Stimulated activated naive CD8-positive, alpha-beta T cell treated with anti-CD3 and anti-CD28 coated beads, Interleukin-15, Interleukin-2, amounts not matched to agents 100 ng/mL and 50 ng/mL, for 24 hours (primary cell): ENCODE measurements at regions not wholly inside any gene's neighbourhood (a gene's known extent, or its start where the extent isn't known, plus 50 kb on each side); places are given as distances from the start of the nearest gene placed in this dataset.
"Not testable (repeated sequence)": the region's sequence is repeated elsewhere in the genome, so short reads cannot be mapped to it uniquely, and the experiment has no call there.

Source experiments
- H3K27ac Mint-ChIP-seq: one replicate; pipeline ENCODE4 v1.8.0; 2021; ENCODE audit warnings: mild to moderate bottlenecking, mixed read lengths
- H3K27me3 Mint-ChIP-seq: one replicate; pipeline ENCODE4 v1.8.0; 2021; ENCODE audit warnings: mixed read lengths
- H3K36me3 Mint-ChIP-seq: one replicate; pipeline ENCODE4 v1.8.0; 2021; ENCODE audit warnings: low read depth, mixed read lengths
- H3K4me1 Mint-ChIP-seq: one replicate; pipeline ENCODE4 v1.8.0; 2021; ENCODE audit warnings: low read depth, mixed read lengths
- H3K4me3 Mint-ChIP-seq: one replicate; pipeline ENCODE4 v1.8.0; 2021; ENCODE audit warnings: mild to moderate bottlenecking, mixed read lengths
- H3K9me3 Mint-ChIP-seq: one replicate; pipeline ENCODE4 v1.8.0; 2021; ENCODE audit warnings: mixed read lengths

- H3K9me3 Mint-ChIP-seq, H3K27me3 Mint-ChIP-seq, H3K27ac Mint-ChIP-seq, H3K4me3 Mint-ChIP-seq: not testable (repeated sequence)
- H3K4me1 Mint-ChIP-seq = peaks cover 33% of the 10 kb centered on the region
- peaks cover 13% of the 10 kb centered on the region for H3K36me3 Mint-ChIP-seq
These were observed 51.5 kb downstream of the VPREB1 start for GRCh38 chr22:22296047-22296446.

GRCh38 chr22:22297159-22297793 lies 52.7 kb downstream of the VPREB1 start:
- H3K36me3 Mint-ChIP-seq = peaks cover 15% of the 10 kb centered on the region
- peak overlapping the region; percentile 72 for H3K27ac Mint-ChIP-seq
- peaks cover 40% of the 10 kb centered on the region for H3K4me1 Mint-ChIP-seq
- H3K9me3 Mint-ChIP-seq, H3K27me3 Mint-ChIP-seq: not testable (repeated sequence)
- H3K4me3 Mint-ChIP-seq = peak overlapping the region; percentile 86

DNA sequence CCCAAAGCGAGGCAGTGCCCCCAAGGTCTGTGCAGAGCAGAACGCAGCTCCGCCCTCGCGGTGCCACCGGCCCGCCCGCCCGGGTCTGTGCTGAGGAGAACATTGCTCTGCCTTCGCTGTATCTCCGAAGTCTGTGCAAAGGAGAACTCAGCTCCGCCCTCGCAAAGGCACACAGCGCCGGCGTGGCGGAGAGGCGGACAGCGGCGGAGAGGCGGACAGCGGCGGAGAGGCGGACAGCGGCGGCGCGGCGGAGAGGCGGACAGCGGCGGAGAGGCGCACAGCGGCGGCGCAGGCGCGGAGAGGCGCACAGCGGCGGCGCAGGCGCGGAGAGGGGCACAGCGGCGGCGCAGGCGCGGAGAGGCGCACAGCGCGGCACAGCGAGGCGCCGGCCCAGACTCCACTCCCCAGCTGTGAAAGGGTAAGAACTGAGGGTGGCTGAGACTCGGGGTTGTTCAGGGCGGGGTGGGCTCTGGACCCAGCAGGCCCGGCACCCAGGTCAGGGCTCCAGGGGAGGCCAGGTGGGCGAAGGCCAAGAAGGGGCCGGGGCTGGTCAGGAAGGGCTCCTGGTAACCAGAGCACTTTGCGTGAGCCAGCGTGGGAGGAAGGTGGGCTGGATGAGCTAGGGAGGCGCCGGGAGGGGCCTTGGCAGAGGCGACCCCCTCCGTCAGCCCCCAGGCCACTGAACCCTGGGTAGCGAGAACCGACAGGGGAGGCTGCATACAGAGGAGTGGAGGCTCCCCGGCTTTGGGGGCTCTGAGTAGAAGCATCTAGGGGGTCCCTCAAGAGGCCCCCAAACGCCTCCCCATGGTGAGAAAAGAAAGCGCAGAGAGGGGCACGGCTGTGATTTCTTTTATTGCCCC lies 53.4 kb downstream of the VPREB1 start:
- Mint-ChIP-seq H3K4me3 (peak overlapping the region; percentile 86), H3K36me3 (peaks cover 15% of the 10 kb centered on the region)
- not testable (repeated sequence) for H3K27me3 Mint-ChIP-seq

GRCh38 chr22:22298654-22299009 lies 54.0 kb downstream of the VPREB1 start:
- peak overlapping the region; percentile 86 for H3K4me3 Mint-ChIP-seq
- H3K9me3 Mint-ChIP-seq, H3K27me3 Mint-ChIP-seq: not testable (repeated sequence)
- peaks cover 39% of the 10 kb centered on the region for H3K4me1 Mint-ChIP-seq
- H3K27ac Mint-ChIP-seq = peak overlapping the region; percentile 11
- peaks cover 12% of the 10 kb centered on the region for H3K36me3 Mint-ChIP-seq

More for the DNA sequence above, 53.4 kb downstream of the VPREB1 start:
- H3K9me3 Mint-ChIP-seq = not testable (repeated sequence)
- H3K4me1 Mint-ChIP-seq = peaks cover 42% of the 10 kb centered on the region
- H3K27ac Mint-ChIP-seq = peak overlapping the region; percentile 72

GRCh38 chr22:22300511-22300910 lies 55.9 kb downstream of the VPREB1 start:
- H3K4me3 Mint-ChIP-seq = peak overlapping the region; percentile 8
- peaks cover 28% of the 10 kb centered on the region for H3K36me3 Mint-ChIP-seq
- peaks cover 39% of the 10 kb centered on the region for H3K4me1 Mint-ChIP-seq
- H3K27me3 Mint-ChIP-seq, H3K27ac Mint-ChIP-seq, H3K9me3 Mint-ChIP-seq: not testable (repeated sequence)

GRCh38 chr22:22300946-22301345 lies 56.4 kb downstream of the VPREB1 start:
- H3K9me3 Mint-ChIP-seq, H3K27ac Mint-ChIP-seq, H3K27me3 Mint-ChIP-seq: not testable (repeated sequence)
- Mint-ChIP-seq H3K36me3 (peaks cover 33% of the 10 kb centered on the region), H3K4me1 (peaks cover 36% of the 10 kb centered on the region), H3K4me3 (peak overlapping the region; percentile 8)

DNA sequence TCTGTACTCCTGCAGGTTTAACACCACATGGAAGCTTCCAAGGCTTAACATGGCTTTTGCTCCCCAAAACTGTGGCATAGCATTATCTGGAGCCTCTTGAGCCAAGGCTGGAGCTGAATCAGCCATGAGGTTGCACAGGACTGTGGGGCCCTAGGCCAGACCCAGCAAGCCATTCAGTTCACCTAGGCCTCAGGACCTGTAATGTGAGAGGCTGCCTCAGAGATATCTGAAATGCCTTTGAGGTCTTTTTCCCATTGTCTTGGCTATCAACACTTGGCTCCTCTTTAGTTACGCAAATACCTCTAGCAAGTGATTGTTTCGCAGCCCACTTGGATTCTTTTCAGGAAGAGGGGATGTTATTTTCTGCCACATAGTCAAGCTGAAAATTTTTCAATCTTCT lies 72.0 kb downstream of the VPREB1 start:
- H3K9me3 Mint-ChIP-seq = no peaks in the 10 kb centered on the region
- peaks cover 62% of the 10 kb centered on the region for H3K36me3 Mint-ChIP-seq
- no peak overlapping the region for H3K4me3 Mint-ChIP-seq
- no peak overlapping the region for H3K27ac Mint-ChIP-seq
- no peaks in the 10 kb centered on the region for H3K4me1 Mint-ChIP-seq
- H3K27me3 Mint-ChIP-seq = no peaks in the 10 kb centered on the region

GRCh38 chr22:22318723-22319465 lies 74.3 kb downstream of the VPREB1 start:
- Mint-ChIP-seq H3K27me3 (no peaks in the 10 kb centered on the region), H3K9me3 (no peaks in the 10 kb centered on the region), H3K27ac (no peak overlapping the region), H3K36me3 (peaks cover 52% of the 10 kb centered on the region), H3K4me1 (no peaks in the 10 kb centered on the region), H3K4me3 (no peak overlapping the region)

- H3K4me1 Mint-ChIP-seq, H3K9me3 Mint-ChIP-seq, H3K27ac Mint-ChIP-seq, H3K4me3 Mint-ChIP-seq, H3K27me3 Mint-ChIP-seq: not testable (repeated sequence)
- peaks cover 25% of the 10 kb centered on the region for H3K36me3 Mint-ChIP-seq
These were observed 77.4 kb downstream of the VPREB1 start for GRCh38 chr22:22321743-22322611.

DNA sequence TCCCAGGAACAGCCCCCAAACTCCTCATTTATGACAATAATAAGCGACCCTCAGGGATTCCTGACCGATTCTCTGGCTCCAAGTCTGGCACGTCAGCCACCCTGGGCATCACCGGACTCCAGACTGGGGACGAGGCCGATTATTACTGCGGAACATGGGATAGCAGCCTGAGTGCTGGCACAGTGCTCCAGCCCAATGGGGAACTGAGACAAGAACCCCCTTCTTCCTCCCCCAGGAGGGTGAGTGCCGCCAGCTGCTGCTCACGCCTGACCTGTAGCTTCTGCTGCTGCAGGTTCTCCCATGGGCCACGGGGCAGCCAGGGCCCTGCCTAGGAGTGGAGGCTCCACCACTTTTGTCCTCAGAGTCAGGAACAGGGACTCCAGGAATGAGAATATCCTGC lies 78.2 kb downstream of the VPREB1 start:
- no peaks in the 10 kb centered on the region for H3K4me1 Mint-ChIP-seq
- H3K36me3 Mint-ChIP-seq = peaks cover 17% of the 10 kb centered on the region
- H3K27me3 Mint-ChIP-seq = no peaks in the 10 kb centered on the region
- H3K27ac Mint-ChIP-seq = no peak overlapping the region
- H3K9me3 Mint-ChIP-seq = no peaks in the 10 kb centered on the region
- no peak overlapping the region for H3K4me3 Mint-ChIP-seq

- Mint-ChIP-seq H3K4me1 (no peaks in the 10 kb centered on the region), H3K9me3 (no peaks in the 10 kb centered on the region), H3K27me3 (peaks cover 10% of the 10 kb centered on the region), H3K4me3 (no peak overlapping the region), H3K36me3 (no peaks in the 10 kb centered on the region), H3K27ac (no peak overlapping the region)
These were observed 83.1 kb downstream of the VPREB1 start for GRCh38 chr22:22327723-22328122.

- Mint-ChIP-seq H3K27ac (no peak overlapping the region), H3K9me3 (no peaks in the 10 kb centered on the region), H3K4me3 (no peak overlapping the region), H3K4me1 (no peaks in the 10 kb centered on the region), H3K27me3 (peaks cover 31% of the 10 kb centered on the region), H3K36me3 (no peaks in the 10 kb centered on the region)
These were observed 85.2 kb downstream of the VPREB1 start for GRCh38 chr22:22329792-22330191.

DNA sequence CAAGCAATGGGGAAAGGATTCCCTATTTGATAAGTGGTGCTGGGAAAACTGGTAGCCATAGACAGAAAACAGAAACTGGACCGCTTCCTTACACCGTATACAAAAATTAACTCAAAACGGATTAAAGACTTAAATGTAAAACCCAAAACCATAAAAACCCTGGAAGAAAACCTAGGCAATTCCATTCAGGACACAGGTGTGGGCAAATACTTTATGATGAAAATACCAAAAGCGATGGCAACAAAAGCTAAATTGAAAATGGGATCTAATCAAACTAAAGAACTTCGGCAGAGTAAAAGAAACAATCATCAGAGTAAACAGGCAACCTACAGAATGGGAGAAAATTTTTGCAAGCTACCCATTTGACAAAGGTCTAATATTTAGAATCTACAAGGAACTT lies 91.1 kb downstream of the VPREB1 start:
- not testable (repeated sequence) for H3K4me3 Mint-ChIP-seq, H3K36me3 Mint-ChIP-seq, H3K9me3 Mint-ChIP-seq, H3K27ac Mint-ChIP-seq, H3K4me1 Mint-ChIP-seq
- H3K27me3 Mint-ChIP-seq = peaks cover 44% of the 10 kb centered on the region

- not testable (repeated sequence) for H3K27ac Mint-ChIP-seq, H3K9me3 Mint-ChIP-seq, H3K4me1 Mint-ChIP-seq, H3K36me3 Mint-ChIP-seq, H3K4me3 Mint-ChIP-seq
- peaks cover 42% of the 10 kb centered on the region for H3K27me3 Mint-ChIP-seq
These were observed 91.7 kb downstream of the VPREB1 start for GRCh38 chr22:22336333-22336732.
